ENCODE measurements at regions not wholly inside any gene's neighbourhood (a gene's known extent, or its start where the extent isn't known, plus 50 kb on each side); places are given as distances from the start of the nearest gene placed in this dataset.

DNA sequence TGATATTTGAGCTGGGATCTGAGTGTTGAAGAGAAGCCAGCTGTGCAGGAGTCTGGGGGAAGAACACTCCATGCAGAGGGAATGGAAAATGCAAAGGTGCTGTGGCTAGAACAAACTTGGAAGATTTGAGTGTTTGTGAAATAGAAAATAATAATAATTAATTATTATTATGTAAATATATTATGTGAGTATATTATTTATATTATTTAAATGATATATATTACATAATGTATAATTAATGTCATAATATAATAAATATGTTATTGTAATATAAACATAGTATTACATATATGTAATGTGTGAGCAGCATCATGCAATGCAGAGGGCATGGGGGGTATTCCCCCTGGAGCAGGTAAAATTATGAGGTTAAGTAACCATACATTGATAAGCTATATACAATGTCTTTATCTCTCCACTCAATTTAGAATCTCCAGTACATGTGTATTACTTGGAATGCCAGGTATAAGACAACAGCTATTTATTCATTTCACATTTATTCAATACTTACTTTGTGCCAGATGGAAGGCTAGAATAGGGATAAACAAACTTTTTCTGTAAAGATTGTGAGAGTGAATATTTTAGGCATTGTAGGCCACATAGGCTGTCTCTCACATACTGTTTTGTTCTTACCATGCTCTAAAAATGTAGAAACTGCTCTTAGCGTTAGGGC lies 218.6 kb downstream of the MTHFS start:
- H3F3A ChIP-seq (ENCODE audit: control insufficient read depth, insufficient read depth) = no peaks in the 10 kb centered on the region

DNA sequence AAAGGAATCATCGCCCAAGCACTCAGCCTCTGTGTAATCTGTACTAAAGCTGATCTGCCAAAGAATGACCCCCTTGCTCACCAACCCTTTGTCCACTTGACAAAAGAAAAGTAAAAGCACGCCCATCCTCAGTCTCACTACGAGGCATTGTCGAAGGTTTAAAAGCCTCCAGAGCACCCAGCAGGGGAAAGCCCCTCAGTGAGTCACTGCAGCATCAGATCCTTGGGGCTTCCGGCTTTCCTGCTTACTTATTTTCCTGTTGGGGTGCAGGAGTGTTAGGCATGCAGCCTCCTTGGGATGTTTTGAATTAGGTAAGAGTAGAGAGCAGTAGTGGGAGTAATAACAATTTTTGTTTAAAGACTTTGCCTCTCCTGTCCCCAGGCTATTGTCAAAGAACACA lies 216.1 kb downstream of the MTHFS start:
- TF ChIP-seq CTCF (IDR thresholded peaks at IDR 0.05; ENCODE audit: low read depth, low read length, poor library complexity, severe bottlenecking) = no peak
- TF ChIP-seq EZH2phosphoT487 (IDR thresholded peaks at IDR 0.05; ENCODE audit: borderline replicate concordance, low read length) = no peak
- no peaks in the 10 kb centered on the region for H4K20me1 ChIP-seq (ENCODE audit: control insufficient read depth, insufficient read depth, low read depth, low read length)
- no peak overlapping the region for H3K4me3 ChIP-seq (ENCODE audit: low read length)
- no peaks in the 10 kb centered on the region for H3K9me3 ChIP-seq (ENCODE audit: control insufficient read depth, insufficient read depth, low read length)
- peaks cover 2% of the 10 kb centered on the region; the same call in 1 of the 2 replicates for H3K27me3 ChIP-seq (ENCODE audit: control insufficient read depth, low read length)
- H3K79me2 ChIP-seq (ENCODE audit: control insufficient read depth, low read length) = no peaks in the 10 kb centered on the region
- no peak overlapping the region for H3K27ac ChIP-seq (ENCODE audit: low read depth, low read length)
- H3K9me2 ChIP-seq (replicated peaks; ENCODE audit: control insufficient read depth, low read length) = no peaks in the 10 kb centered on the region
- no peak overlapping the region for H3K4me2 ChIP-seq (ENCODE audit: low read length)
- H3K36me3 ChIP-seq (ENCODE audit: control insufficient read depth, low read length) = no peaks in the 10 kb centered on the region
- no peaks in the 10 kb centered on the region for H3F3A ChIP-seq (ENCODE audit: control insufficient read depth, insufficient read depth)
- no peaks in the 10 kb centered on the region for H3K4me1 ChIP-seq (ENCODE audit: control insufficient read depth, low read length)

More for the DNA sequence above, 218.6 kb downstream of the MTHFS start:
- H3K79me2 ChIP-seq (ENCODE audit: control insufficient read depth, low read length) = no peaks in the 10 kb centered on the region
- H4K20me1 ChIP-seq (ENCODE audit: control insufficient read depth, insufficient read depth, low read depth, low read length) = no peaks in the 10 kb centered on the region
- TF ChIP-seq EZH2phosphoT487 (IDR thresholded peaks at IDR 0.05; ENCODE audit: borderline replicate concordance, low read length) = no peak
- no peak for TF ChIP-seq CTCF (IDR thresholded peaks at IDR 0.05; ENCODE audit: low read depth, low read length, poor library complexity, severe bottlenecking)
- H3K9me2 ChIP-seq (replicated peaks; ENCODE audit: control insufficient read depth, low read length) = no peaks in the 10 kb centered on the region
- no peaks in the 10 kb centered on the region for H3K36me3 ChIP-seq (ENCODE audit: control insufficient read depth, low read length)
- no peak overlapping the region for H3K4me2 ChIP-seq (ENCODE audit: low read length)
- no peaks in the 10 kb centered on the region for H3K9me3 ChIP-seq (ENCODE audit: control insufficient read depth, insufficient read depth, low read length)
- H3K27me3 ChIP-seq (ENCODE audit: control insufficient read depth, low read length) = peaks cover 5% of the 10 kb centered on the region; the same call in 1 of the 2 replicates
- no peak overlapping the region for H3K27ac ChIP-seq (ENCODE audit: low read depth, low read length)
- H3K4me1 ChIP-seq (ENCODE audit: control insufficient read depth, low read length) = no peaks in the 10 kb centered on the region
- H3K4me3 ChIP-seq (ENCODE audit: low read length) = no peak overlapping the region

DNA sequence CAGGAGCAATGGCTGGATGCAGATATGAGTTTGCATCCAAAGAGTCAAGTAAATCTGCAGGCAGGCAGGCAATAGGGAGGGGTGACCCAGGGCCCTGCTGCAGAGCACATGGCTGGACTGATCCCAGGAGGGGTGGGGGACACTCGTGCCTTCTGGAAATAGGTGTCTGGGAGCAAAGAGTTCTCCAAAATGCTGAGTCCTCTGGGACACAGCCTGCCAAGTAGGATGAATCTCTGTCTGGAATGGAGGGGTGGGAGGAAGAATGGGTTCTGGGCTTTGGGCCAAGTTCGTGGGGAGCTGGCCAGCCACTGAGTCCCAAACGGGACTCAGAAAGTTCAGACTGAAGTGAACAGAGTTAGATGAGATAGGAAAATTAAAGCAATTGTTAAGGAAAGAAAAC lies 214.5 kb downstream of the MTHFS start:
- Histone ChIP-seq H3K27ac (ENCODE audit: low read depth, low read length) (no peak overlapping the region), H3K79me2 (ENCODE audit: control insufficient read depth, low read length) (no peaks in the 10 kb centered on the region), H3K9me2 (replicated peaks; ENCODE audit: control insufficient read depth, low read length) (no peaks in the 10 kb centered on the region), H3K4me3 (ENCODE audit: low read length) (no peak overlapping the region), H3F3A (ENCODE audit: control insufficient read depth, insufficient read depth) (no peaks in the 10 kb centered on the region), H4K20me1 (ENCODE audit: control insufficient read depth, insufficient read depth, low read depth, low read length) (no peaks in the 10 kb centered on the region), H3K4me2 (ENCODE audit: low read length) (no peak overlapping the region), H3K4me1 (ENCODE audit: control insufficient read depth, low read length) (no peaks in the 10 kb centered on the region), H3K27me3 (ENCODE audit: control insufficient read depth, low read length) (peaks cover 2% of the 10 kb centered on the region; the same call in 1 of the 2 replicates), H3K9me3 (ENCODE audit: control insufficient read depth, insufficient read depth, low read length) (no peaks in the 10 kb centered on the region), H3K36me3 (ENCODE audit: control insufficient read depth, low read length) (no peaks in the 10 kb centered on the region)
- TF ChIP-seq EZH2phosphoT487 (IDR thresholded peaks at IDR 0.05; ENCODE audit: borderline replicate concordance, low read length) (no peak), CTCF (IDR thresholded peaks at IDR 0.05; ENCODE audit: low read depth, low read length, poor library complexity, severe bottlenecking) (no peak)
